T-helper 2 cell (primary cell): ENCODE measurements at regions not wholly inside any gene's neighbourhood (a gene's known extent, or its start where the extent isn't known, plus 50 kb on each side); places are given as distances from the start of the nearest gene placed in this dataset.

ENCODE experiments used
- DNase-seq, 5 experiments: peaks; one replicate each; pipeline versions ENCODE4 v3.0.0 to v3.0.0-alpha.2; 2012 to 2022

DNA sequence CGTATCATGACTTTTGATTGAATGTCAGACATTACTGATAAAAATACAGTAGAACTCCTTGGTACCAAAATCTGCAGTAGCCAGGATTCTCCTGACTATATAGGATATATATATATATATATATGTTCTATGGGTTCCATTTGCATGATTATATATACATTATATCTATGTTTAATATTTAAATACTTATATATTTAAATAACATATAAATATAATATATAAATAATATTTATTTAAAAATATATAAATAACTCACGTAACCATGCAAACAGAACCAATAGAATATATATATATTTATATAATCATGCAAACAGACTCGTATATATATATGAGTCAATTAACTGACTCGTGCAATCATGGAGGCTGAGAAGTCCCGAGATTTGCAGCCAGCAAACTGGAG is 278.8 kb upstream of the PLXNA2 start:
- DNase-seq, result no peak

DNA sequence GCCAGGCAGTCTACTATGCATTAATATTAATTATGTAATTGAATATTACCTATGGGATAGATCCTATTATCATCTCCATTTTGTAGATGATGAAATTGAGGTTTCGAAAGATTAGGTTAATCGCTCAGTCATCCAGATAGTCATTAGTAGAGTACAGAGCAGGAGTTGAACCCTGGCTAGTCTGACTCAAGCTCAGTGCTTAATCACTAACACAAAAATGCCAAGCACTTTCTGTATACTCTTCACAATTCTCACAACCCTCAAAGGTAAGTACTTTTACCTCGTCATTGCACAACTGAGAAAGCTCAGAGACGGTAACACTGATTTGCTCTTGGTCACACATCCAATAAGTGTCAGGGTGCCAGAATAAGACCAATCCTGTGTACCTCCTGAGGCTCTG is 280.2 kb upstream of the PLXNA2 start:
- DNase-seq, result no peak

DNA sequence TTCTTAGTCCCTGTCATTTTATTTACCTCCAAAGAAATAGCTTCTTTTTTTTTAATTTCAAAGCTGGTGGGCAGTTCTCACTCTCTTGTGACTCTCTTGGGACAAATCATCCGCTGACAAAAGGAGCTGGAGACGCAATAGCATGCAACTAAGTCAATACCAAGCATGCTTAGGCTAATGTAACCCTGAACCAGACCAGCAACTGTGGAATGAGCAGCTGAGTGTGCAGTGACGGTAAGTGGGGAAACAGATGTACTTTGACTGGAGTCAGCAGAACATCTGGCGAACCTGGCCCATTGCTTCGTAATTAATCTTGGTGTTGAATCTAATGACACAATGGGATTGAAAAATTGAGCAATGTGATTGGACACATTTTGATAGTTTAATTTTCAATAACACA is 280.7 kb upstream of the PLXNA2 start:
- no peak for DNase-seq

DNA sequence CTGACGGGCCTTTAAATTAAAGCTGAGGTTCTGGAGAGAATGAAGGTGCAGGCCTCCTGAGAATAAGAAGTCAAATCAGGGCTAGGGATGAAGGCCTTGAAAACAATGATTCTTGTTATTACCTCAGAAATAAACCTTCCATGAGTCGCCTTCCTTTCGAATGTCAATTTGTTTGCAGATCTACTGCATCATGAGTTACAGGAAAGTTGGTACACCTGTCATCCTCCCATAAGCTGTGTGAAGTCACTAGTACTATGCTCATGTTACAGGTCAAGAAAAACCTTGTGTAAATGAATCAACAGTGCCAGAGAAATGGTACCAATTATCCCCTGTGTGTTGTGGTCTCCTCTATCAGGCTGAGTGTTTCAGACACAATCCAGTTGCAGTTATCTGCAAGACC is 281.2 kb upstream of the PLXNA2 start:
- no peak for DNase-seq

DNA sequence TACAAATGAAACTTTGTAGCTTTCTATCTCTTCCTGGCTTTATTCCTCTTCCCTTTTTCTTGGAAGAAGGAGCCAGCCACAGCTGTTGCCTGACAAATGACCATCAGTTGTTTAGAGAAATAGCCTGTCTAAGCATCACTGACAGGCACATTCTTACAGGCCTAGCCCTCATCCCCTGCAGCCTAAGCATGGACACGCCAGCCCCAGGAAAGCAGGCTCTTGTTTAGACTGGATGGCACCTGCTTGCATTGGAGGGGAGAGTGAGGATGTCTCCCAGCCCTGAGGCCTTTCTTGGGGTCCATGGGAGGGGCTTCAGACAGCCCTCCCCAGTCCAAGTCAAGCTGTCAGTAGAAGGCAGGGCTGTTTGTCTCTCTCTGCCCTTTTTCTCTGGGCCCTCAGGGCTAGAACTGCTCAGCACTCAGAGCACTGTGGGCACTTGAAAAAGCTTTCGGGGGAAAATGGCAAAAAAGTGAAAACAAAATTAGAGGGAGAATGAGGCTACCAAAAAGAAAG is 282.5 kb upstream of the PLXNA2 start:
- DNase-seq, result no peak

DNA sequence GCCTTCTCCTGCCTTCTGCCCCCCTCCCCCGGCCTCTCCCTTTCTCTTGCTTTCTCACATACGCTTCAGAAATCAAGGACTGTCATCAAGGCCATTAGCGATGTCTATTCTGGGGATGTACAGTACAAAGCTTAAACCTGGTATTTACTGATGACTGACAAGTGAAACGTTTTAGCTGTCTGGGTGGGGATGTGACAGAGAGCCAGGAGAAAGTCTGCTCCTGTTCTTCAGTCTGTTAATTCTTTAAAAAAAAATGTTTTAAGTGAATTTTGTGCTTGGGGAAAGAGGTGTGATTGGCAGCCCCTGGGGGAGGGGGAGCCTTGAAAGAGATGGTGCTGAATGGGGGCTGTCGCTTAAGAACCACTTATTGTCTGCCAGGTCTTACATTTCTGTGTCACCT is 283.0 kb upstream of the PLXNA2 start:
- DNase-seq, result no peak

DNA sequence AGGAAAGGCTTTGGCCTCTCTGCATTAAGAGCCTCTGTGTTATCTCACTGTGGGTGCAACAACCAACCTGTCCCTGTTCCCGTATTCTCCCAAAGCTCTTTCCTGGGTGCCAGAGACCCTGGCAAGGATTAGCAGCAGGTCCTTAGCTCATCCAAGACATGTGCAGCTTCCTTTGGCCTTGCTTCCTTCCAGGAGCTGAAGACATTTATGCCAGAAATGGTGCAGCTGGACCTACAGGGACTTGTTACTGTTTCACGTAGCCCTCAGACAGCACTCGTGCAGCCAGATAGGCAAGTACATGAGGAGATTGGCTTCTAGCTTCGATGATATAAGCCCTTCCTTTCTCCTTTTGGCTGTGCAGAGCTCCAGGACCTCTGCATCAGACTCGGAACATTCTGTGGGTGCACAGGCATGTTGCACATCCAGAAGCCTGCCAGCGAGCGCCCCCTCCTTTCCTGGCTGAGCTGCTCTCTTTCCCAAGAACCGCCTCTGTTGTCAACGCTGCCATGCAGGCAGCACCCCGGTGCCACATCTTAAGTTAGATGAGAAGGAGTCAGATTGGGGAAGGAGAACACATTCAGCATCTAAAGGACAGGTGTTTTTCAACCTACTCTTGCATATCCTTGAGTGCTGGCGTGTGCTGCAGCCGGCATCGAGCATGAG is 284.5 kb upstream of the PLXNA2 start:
- DNase-seq, result no peak

DNA sequence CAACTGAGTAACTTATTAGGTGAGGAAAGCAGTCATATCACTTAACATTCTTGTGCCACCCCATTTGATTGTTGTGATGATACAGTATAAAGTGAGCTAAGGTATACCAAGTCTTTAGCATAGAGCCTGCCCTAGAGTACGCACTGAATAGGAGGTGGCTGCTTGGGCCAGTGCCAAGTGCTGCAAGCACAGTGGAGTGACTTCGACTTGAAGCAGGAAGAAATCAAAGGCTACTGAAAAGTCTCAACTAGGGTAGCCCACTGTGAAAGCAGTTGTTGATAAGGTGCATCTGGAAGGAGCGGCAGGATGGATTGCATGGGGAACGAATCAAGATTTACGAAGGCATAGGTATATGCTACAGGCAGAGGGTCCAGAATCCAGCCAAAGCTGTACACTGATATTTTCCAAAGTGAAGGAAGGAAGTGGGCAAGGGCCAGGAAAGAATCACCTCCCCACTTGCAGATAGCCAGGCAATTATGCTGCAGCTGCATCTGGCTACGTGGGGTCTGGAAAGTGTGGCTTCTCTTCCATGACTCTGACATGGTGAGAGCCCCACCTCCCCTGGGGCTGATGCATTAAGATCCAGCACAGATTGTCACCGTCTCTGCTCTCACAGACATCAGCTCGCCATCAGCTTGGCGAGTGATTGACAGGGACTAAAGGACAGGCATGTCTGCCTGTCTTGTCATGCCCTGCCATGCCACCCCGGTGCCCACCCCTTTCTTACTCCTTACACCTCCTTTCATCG is 287.0 kb upstream of the PLXNA2 start:
- DNase-seq, result no peak

DNA sequence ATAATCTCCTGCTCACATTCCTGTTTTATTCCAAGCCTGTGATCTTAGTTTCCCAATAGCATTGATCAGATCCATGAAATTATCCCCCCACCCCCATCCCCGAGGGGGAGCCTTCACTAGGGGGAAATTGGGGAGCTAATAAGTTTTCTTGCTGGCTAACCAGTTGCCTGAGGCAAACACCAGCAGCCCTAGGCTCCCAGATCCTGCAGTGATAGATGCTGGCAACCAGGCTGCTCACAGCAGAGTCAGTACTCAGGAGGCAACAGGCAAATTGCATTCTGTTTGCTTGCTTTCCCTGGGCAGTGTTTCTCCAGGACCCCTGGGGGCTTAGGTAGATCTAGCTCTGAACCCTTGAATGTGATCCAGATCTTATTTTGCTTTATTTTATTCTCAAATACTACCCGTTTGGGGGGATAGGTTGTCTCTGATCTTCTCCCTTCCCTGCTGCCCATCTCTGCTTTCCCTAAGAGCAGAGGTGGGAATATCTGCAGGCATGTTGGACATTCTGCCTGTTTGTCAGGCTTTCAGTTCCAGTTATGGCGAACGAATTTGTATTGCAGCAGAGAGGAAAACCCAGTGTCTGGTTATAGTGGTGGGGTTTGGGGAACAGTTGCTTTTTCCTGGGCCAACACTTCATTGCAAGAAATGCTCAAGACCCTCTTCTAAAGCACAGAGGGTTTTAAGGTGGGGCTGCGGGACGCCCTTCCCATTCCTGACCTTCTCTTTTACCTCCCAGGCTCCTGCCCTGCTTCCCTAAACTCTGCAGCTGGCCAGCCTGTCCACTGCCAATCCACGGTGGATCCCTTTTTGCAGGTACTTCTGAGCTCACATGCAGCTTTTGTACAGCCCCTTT is 289.8 kb upstream of the PLXNA2 start:
- no peak for DNase-seq

DNA sequence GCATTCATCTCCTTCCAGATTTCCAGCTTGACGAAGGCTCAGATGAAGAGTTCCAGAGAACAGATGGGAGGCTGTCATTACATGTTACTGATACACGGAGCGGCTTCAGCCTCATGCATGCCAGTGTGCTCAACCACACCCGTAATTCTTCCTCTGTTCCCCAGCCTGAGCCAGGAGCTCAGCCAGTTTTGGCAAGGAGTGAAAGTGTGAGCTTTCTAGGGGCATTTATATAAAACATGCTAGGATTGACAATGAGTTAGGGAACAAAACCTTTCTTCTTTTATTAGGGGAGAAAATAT is 290.4 kb upstream of the PLXNA2 start:
- no peak for DNase-seq

DNA sequence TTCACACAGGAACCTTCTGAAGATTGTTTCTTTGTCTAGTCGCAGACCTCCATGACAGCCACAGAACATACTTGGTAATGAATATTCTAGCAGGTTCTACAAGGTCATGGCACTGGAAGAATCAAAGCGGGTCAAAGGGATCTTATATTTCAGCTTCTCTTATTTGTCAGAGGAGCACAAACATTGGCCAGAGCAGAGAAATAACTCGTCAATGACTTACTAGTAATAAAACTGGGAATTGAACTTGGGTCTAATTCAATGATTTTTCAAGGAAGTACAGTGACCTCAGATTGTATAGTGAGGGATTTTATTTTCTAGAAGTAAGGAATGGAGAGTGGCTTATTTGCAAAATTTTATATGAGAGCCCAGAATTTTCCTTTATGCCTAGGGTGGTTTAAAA is 290.8 kb upstream of the PLXNA2 start:
- DNase-seq, result no peak

DNA sequence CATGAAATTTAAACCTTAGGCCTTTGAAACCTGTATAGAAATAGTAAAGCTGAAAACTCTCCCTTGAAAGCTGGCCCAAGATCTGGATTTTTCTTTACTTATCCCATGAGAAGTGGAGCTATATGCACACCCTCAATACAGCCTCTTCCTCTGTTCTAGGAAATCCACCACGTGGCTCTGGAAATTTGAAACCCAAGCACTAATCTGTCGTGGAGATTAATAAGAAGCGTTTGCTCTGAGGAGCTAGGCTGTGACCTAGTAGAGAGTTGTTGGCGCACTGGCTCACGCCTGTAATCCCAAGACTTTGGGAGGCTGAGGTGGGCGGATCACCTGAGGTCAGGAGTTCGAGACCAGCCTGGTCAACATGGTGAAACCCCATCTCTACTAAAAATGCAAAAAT is 291.3 kb upstream of the PLXNA2 start:
- no peak for DNase-seq

DNA sequence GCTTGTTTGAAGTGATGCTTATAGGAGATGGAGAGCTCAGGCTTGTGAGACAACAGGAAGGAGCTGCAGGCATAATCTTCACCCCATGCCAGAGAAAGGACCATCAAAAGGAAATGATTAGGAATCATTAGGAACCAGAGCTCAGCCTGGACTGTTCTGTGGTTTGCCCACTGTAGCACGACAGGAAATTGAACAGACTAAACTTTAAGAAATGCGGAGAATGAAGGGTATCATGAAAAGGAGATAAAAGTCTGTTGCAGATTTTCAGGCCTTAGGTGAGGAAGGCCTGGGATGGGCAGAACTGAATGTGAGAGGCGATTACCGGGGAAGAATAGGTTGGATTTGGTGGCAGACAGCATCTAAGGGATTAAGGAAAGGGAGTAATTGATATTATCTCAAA is 292.0 kb upstream of the PLXNA2 start:
- no peak for DNase-seq

DNA sequence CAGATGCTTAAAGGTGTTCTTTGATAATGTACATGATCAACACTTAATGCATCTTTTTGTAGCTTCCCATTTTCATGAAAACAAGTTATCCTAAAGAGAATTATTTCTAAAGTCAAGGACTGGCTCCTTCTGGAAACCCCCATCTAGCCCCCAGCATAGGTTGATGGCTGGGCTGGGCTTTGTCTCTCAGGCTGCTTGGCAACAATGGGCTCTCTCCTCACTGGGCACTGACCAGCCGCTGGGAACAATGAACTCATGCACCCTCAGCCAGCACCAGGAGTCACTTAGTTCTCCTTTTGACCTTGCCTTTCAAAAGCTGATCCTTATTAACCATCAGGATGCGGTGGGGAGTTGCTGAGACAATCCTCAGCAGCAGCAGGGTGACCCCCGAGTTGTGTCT is 293.0 kb upstream of the PLXNA2 start:
- no peak for DNase-seq

DNA sequence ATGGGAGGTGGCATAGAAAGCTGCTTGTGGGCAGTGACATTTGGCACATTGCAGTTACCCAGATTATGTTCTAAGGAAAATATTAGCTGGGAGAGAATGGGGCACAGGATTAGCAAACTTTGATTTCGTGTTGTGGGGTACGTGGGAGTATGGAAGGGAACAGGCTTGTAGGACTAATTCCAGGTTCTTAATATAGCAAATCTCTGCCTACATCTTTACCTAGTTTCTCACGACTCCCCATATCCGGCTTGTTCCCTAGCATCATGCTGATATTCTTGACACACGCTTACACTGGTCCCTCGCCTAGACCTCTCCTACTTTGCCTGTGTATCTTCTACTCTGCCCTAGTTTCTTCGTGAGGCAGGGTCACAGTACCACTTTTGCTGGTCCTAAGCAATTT is 293.9 kb upstream of the PLXNA2 start:
- DNase-seq, result no peak

DNA sequence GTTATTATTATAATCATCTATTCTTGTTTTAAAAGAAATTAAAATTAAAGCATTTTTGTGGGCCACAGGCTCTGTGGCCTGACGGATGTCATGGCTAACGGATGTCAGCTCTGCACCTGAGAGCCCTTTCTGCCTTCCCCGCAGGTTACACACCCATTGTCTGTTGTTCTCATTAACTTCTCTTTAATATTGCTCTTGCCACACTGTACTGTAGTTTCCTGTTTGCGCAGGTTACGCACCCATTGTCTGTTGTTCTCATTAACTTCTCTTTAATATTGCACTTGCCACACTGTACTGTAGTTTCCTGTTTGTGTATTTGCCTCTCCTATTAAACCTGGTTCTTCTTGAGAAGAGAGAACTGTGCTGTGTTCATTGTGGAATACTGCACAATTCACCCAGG is 294.4 kb upstream of the PLXNA2 start:
- DNase-seq, result no peak

DNA sequence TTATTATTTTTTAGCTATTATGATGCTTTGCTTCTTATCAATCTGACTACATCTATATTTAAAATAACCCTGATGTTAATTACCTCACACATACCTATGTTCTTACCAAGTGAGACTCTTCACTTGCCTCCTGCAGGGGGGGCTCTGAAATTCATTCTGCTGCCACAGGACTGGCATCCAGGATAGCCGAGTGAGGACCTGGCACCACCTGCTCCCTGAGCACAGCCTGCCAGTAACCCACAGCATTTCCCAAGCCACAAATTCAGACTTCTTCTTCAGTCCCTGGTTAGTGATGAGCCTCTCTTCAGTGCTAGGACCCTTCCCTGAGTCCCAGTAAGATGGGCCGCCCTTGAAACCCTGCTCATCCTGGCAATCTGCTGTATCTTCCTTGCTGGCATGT is 296.5 kb upstream of the PLXNA2 start:
- DNase-seq, result no peak

DNA sequence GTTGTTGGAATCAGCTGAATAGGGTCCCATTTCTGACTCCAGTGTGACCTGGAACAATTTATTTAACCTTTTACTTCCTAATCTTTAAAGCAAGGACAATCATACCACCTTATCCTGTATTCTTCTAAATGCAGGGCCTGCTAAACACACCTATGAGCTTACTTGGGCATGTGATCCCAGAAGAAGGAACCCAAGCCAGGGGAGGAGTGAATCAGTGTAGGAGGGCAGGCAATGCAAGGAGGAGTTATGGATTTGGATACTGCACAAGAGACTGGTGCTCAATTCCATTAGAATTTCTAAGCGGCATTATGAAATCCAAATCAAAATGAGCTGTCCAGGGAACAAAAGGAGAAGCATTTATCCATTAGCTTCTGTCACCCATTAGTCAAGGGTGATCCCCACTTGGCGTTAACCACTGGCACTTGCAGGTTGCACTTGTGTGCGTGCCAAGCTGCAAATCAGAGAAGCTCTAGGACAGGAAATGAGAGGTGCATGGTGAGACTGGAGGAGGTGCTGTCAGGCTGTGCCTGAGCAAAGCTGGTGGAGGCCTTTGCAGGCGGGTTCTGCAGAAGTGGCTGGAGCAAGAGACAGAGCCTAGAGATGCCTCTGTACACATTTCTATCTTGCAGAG is 297.2 kb upstream of the PLXNA2 start:
- DNase-seq, result peak in 1 of 5 experiments; percentile 88

DNA sequence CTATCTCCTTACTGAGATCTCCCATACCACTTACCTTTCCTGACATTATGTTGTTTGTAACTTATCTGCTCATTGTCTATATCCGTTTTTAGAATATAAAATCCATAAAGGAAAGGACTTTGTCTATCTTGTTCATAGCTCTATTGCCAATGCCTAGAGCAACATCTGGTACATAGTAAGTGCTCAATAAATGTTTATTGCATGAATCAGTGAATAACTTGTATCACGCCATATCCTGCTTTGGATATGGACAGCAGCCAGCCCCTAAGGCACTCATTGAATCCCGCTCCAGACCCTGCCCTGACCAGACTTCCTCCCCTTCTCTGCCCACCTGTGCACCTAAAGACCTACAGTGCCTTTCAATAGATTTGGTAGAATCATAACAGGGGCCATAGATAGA is 298.1 kb upstream of the PLXNA2 start:
- no peak for DNase-seq

DNA sequence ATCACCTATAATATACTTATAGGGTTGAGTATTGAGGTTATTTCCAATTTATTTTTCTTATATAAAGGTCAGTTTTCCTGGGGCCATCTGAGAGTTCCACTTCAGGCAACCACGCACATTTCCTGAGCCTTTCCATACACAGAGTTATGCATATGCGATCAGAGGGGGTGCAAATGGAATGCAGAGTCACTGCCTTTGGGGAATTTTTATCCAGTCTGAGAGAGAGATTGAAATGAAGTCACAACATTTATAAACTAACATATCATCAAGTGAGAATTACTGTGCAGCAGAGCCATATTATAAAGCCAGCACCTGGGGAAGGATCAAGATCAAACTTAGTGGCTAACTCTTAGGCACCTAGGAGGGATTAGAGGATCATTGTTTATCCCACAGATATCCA is 299.9 kb upstream of the PLXNA2 start:
- no peak for DNase-seq

DNA sequence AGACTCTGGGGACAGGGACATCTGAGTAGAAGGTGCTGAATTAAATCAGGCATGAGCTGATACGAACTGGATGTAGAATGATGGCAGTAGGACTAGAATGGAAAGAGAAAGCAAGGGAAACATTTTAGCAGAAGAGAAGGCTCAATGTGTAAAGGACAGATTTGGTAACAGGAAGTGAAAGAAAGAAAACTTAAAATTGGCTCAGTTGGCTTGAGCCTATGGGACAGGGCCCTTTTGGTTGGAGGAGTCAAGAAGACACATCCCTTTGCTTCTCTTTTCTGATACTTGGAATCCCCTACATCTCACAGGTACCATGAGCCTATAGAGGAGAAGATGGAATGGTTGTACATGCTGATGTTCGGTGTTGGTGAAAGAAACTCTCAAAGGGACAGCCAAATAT is 300.6 kb upstream of the PLXNA2 start:
- DNase-seq, result no peak

DNA sequence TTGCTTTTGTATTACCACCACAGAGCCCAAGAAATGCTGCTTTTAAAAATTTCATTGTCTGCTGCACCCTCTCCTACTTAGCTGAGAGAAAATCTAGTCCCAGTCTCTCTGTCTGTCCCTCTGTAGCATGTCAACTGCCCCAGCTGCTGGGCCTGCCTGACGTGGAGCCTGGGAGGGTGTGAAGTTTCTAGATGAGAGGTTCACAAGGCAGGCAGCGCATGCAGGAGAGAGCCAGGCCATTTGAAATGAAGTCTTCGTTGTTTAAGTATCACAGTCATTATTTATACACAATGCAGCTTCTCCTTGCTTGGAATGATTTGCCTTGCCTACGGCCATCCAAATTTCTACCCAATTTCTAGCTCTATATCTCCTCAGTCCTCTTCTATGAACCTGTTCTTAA is 306.8 kb upstream of the PLXNA2 start:
- no peak for DNase-seq

DNA sequence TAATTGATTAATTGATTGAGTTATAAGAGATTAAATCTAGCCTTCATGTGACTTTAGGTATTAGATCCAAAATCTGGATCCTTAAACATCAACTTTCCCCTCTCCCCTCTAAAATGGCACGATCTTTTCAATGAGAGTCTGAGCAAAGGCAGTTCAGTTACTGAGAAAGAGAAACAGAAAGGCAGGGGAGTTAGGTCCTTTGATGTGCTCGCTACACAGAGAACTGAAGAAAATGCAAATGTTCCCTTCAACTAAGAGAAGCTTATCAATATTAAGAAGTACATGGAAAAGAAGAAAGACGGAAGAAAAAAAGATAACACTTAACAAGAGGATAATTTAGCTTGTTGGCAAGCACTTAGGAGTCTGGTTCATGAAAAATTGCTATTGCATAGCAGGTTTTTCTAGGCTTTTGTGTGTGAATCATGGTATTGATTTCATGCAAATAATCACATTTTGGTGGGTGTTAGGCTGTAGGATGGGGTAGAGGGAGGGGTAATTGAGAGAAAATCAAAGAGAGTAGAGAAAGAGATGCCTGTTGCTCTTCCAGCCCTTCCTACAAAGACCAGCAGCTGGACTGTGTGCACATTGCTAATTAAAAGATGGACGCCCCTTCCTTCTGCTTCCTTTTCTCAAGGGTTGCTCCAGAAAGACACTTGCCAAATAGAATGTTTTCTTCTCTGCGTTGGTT is 307.6 kb upstream of the PLXNA2 start:
- no peak for DNase-seq
